ENCODE measurements at regions not wholly inside any gene's neighbourhood (a gene's known extent, or its start where the extent isn't known, plus 50 kb on each side); places are given as distances from the start of the nearest gene placed in this dataset.

DNA sequence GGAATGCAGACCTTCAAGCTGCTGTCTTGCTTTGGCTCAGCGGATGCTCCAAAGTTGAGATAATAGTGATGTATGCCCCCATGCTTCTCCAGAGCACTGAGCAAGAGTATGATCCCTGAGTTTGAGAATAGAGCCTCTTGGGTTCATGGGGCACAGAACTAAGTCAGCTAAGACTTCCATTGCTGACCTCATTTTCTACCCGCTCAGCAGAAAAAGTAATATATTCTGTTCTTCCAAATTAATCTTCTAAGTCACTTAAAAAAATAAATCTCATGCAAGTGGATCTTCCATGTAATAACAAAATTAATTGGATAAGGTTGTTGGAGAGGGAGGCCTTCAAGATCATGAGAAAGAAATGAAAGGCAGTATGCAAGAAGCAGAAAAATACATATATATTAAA lies 483.9 kb downstream of the DNAH5 start (continued):
- TF ChIP-seq, protein P1, sequence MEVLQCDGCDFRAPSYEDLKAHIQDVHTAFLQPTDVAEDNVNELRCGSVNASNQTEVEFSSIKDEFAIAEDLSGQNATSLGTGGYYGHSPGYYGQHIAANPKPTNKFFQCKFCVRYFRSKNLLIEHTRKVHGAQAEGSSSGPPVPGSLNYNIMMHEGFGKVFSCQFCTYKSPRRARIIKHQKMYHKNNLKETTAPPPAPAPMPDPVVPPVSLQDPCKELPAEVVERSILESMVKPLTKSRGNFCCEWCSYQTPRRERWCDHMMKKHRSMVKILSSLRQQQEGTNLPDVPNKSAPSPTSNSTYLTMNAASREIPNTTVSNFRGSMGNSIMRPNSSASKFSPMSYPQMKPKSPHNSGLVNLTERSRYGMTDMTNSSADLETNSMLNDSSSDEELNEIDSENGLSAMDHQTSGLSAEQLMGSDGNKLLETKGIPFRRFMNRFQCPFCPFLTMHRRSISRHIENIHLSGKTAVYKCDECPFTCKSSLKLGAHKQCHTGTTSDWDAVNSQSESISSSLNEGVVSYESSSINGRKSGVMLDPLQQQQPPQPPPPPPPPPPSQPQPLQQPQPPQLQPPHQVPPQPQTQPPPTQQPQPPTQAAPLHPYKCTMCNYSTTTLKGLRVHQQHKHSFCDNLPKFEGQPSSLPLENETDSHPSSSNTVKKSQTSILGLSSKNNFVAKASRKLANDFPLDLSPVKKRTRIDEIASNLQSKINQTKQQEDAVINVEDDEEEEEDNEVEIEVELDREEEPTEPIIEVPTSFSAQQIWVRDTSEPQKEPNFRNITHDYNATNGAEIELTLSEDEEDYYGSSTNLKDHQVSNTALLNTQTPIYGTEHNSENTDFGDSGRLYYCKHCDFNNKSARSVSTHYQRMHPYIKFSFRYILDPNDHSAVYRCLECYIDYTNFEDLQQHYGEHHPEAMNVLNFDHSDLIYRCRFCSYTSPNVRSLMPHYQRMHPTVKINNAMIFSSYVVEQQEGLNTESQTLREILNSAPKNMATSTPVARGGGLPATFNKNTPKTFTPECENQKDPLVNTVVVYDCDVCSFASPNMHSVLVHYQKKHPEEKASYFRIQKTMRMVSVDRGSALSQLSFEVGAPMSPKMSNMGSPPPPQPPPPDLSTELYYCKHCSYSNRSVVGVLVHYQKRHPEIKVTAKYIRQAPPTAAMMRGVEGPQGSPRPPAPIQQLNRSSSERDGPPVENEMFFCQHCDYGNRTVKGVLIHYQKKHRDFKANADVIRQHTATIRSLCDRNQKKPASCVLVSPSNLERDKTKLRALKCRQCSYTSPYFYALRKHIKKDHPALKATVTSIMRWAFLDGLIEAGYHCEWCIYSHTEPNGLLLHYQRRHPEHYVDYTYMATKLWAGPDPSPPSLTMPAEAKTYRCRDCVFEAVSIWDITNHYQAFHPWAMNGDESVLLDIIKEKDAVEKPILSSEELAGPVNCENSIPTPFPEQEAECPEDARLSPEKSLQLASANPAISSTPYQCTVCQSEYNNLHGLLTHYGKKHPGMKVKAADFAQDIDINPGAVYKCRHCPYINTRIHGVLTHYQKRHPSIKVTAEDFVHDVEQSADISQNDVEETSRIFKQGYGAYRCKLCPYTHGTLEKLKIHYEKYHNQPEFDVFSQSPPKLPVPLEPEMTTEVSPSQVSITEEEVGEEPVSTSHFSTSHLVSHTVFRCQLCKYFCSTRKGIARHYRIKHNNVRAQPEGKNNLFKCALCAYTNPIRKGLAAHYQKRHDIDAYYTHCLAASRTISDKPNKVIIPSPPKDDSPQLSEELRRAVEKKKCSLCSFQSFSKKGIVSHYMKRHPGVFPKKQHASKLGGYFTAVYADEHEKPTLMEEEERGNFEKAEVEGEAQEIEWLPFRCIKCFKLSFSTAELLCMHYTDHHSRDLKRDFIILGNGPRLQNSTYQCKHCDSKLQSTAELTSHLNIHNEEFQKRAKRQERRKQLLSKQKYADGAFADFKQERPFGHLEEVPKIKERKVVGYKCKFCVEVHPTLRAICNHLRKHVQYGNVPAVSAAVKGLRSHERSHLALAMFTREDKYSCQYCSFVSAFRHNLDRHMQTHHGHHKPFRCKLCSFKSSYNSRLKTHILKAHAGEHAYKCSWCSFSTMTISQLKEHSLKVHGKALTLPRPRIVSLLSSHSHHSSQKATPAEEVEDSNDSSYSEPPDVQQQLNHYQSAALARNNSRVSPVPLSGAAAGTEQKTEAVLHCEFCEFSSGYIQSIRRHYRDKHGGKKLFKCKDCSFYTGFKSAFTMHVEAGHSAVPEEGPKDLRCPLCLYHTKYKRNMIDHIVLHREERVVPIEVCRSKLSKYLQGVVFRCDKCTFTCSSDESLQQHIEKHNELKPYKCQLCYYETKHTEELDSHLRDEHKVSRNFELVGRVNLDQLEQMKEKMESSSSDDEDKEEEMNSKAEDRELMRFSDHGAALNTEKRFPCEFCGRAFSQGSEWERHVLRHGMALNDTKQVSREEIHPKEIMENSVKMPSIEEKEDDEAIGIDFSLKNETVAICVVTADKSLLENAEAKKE (CRISPR knock-in tag; IDR thresholded peaks at IDR 0.05): no peak
- TF ChIP-seq EZH2phosphoT487 (IDR thresholded peaks at IDR 0.05; ENCODE audit: unreplicated experiment) (no peak), CTCF (conservative IDR thresholded peaks at IDR 0.05; ENCODE audit: low read depth in 2 of 2) (no peak)

GRCh38 chr5:13454050-13454449 lies 490.4 kb downstream of the DNAH5 start:
- Histone ChIP-seq H3K27ac (ENCODE audit: low read depth) (no peak overlapping the region), H3K4me1 (ENCODE audit: insufficient read depth) (no peaks in the 10 kb centered on the region), H3K27me3 (ENCODE audit: insufficient read depth) (no peaks in the 10 kb centered on the region), H2AFZ (no peak overlapping the region), H3K36me3 (ENCODE audit: insufficient read depth) (no peaks in the 10 kb centered on the region), H3K4me3 (no peak overlapping the region), H3K4me2 (no peak overlapping the region), H3K9me2 (ENCODE audit: insufficient read depth) (peaks cover 4% of the 10 kb centered on the region; the same call in 1 of the 2 replicates), H3F3A (replicated peaks; ENCODE audit: low read depth) (no peaks in the 10 kb centered on the region), H3K79me2 (replicated peaks; ENCODE audit: insufficient read depth) (no peaks in the 10 kb centered on the region), H4K20me1 (replicated peaks; ENCODE audit: insufficient read depth) (no peaks in the 10 kb centered on the region)
- Mint-ChIP-seq H3K9me3 (no peaks in the 10 kb centered on the region), H3K4me1 (no peaks in the 10 kb centered on the region), H3K27ac (no peak overlapping the region), H3K27me3 (ENCODE audit: insufficient read depth, low read depth, poor library complexity) (no peaks in the 10 kb centered on the region), H3K4me3 (no peak overlapping the region), H3K36me3 (ENCODE audit: low read depth) (no peaks in the 10 kb centered on the region)
- DNase-seq (ENCODE audit: low spot score) (no peak), ATAC-seq (no peak)
- TF ChIP-seq, protein P2, sequence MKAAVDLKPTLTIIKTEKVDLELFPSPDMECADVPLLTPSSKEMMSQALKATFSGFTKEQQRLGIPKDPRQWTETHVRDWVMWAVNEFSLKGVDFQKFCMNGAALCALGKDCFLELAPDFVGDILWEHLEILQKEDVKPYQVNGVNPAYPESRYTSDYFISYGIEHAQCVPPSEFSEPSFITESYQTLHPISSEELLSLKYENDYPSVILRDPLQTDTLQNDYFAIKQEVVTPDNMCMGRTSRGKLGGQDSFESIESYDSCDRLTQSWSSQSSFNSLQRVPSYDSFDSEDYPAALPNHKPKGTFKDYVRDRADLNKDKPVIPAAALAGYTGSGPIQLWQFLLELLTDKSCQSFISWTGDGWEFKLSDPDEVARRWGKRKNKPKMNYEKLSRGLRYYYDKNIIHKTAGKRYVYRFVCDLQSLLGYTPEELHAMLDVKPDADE (IDR thresholded peaks at IDR 0.05): no peak
- TF ChIP-seq POLR2AphosphoS5 (IDR thresholded peaks at IDR 0.05; ENCODE audit: low read depth): no peak
- no peak for TF ChIP-seq EZH2phosphoT487 (IDR thresholded peaks at IDR 0.05; ENCODE audit: unreplicated experiment)
- TF ChIP-seq NANOG (IDR thresholded peaks at IDR 0.05; ENCODE audit: borderline replicate concordance): no peak
- TF ChIP-seq ZNF331 (CRISPR knock-in tag; IDR thresholded peaks at IDR 0.05; ENCODE audit: low read depth): no peak
- TF ChIP-seq ZNF114 (CRISPR knock-in tag; IDR thresholded peaks at IDR 0.05): no peak

All from GM23338 (cell line).